ENCODE measurements at regions not wholly inside any gene's neighbourhood (a gene's known extent, or its start where the extent isn't known, plus 50 kb on each side); places are given as distances from the start of the nearest gene placed in this dataset.

GRCh38 chr4:31236639-31237173, 516.5 kb downstream of the PCDH7 start:
- DNase-seq, result no peak
- in situ Hi-C loops (cut with MboI), result no loop called here

GRCh38 chr4:31237233-31237632, 517.1 kb downstream of the PCDH7 start:
- Histone ChIP-seq H2AFZ (no peak overlapping the region), H3K27ac (no peak overlapping the region), H3K9me3 (ENCODE audit: low read depth) (no peaks in the 10 kb centered on the region), H3K27me3 (replicated peaks; ENCODE audit: insufficient read depth) (no peaks in the 10 kb centered on the region), H3K4me3 (no peak overlapping the region), H3F3A (ENCODE audit: insufficient read depth) (no peaks in the 10 kb centered on the region), H3K36me3 (ENCODE audit: low read depth) (no peaks in the 10 kb centered on the region), H3K4me1 (ENCODE audit: insufficient read depth) (no peaks in the 10 kb centered on the region), H4K20me1 (ENCODE audit: insufficient read depth) (no peaks in the 10 kb centered on the region), H3K4me2 (ENCODE audit: unreplicated experiment) (no peak overlapping the region), H3K9ac (no peak overlapping the region), H3K79me2 (ENCODE audit: insufficient read depth) (no peaks in the 10 kb centered on the region), H3K9me2 (ENCODE audit: insufficient read depth) (no peaks in the 10 kb centered on the region)
- in situ Hi-C loops (cut with MboI), result no loop called here
- no peak for TF ChIP-seq EZH2phosphoT487 (IDR thresholded peaks at IDR 0.05; ENCODE audit: insufficient read depth, low read depth)
- TF ChIP-seq EZH2 (IDR thresholded peaks at IDR 0.05; ENCODE audit: insufficient read depth, poor library complexity, severe bottlenecking), result no peak
- no peak for DNase-seq

More at GRCh38 chr4:31236639-31237173, 516.5 kb downstream of the PCDH7 start:
- Histone ChIP-seq H3K79me2 (ENCODE audit: insufficient read depth) (no peaks in the 10 kb centered on the region), H3K4me3 (no peak overlapping the region), H3K27me3 (replicated peaks; ENCODE audit: insufficient read depth) (no peaks in the 10 kb centered on the region), H3K27ac (no peak overlapping the region), H3K9me3 (ENCODE audit: low read depth) (no peaks in the 10 kb centered on the region), H3K9me2 (ENCODE audit: insufficient read depth) (no peaks in the 10 kb centered on the region), H3F3A (ENCODE audit: insufficient read depth) (no peaks in the 10 kb centered on the region), H3K4me1 (ENCODE audit: insufficient read depth) (no peaks in the 10 kb centered on the region), H3K9ac (no peak overlapping the region), H3K36me3 (ENCODE audit: low read depth) (no peaks in the 10 kb centered on the region), H2AFZ (no peak overlapping the region), H3K4me2 (ENCODE audit: unreplicated experiment) (no peak overlapping the region), H4K20me1 (ENCODE audit: insufficient read depth) (no peaks in the 10 kb centered on the region)
- TF ChIP-seq EZH2 (IDR thresholded peaks at IDR 0.05; ENCODE audit: insufficient read depth, poor library complexity, severe bottlenecking), result no peak
- no peak for TF ChIP-seq EZH2phosphoT487 (IDR thresholded peaks at IDR 0.05; ENCODE audit: insufficient read depth, low read depth)
- WGBS, 2 experiments (ENCODE audit: low coverage in 1 of 2, low lambda C conversion rate in 2 of 2, missing lambda C conversion rate in 2 of 2), result 22 to 34% methylated on average over 6 of the region's 6 CpGs

GRCh38 chr4:31239886-31240285, 519.7 kb downstream of the PCDH7 start:
- Histone ChIP-seq H3K79me2 (ENCODE audit: insufficient read depth) (no peaks in the 10 kb centered on the region), H3K36me3 (ENCODE audit: low read depth) (no peaks in the 10 kb centered on the region), H3K9ac (no peak overlapping the region), H3K9me3 (ENCODE audit: low read depth) (no peaks in the 10 kb centered on the region), H3K4me2 (ENCODE audit: unreplicated experiment) (no peak overlapping the region), H3K27me3 (replicated peaks; ENCODE audit: insufficient read depth) (no peaks in the 10 kb centered on the region), H2AFZ (no peak overlapping the region), H3K4me3 (no peak overlapping the region), H3K27ac (no peak overlapping the region), H4K20me1 (ENCODE audit: insufficient read depth) (no peaks in the 10 kb centered on the region), H3K4me1 (ENCODE audit: insufficient read depth) (no peaks in the 10 kb centered on the region), H3K9me2 (ENCODE audit: insufficient read depth) (no peaks in the 10 kb centered on the region), H3F3A (ENCODE audit: insufficient read depth) (no peaks in the 10 kb centered on the region)
- no peak for DNase-seq
- TF ChIP-seq EZH2phosphoT487 (IDR thresholded peaks at IDR 0.05; ENCODE audit: insufficient read depth, low read depth), result no peak
- TF ChIP-seq EZH2 (IDR thresholded peaks at IDR 0.05; ENCODE audit: insufficient read depth, poor library complexity, severe bottlenecking), result no peak
- in situ Hi-C loops (cut with MboI), result no loop called here

GRCh38 chr4:31241504-31242106, 521.4 kb downstream of the PCDH7 start:
- H3K4me3 ChIP-seq, result no peak overlapping the region
- in situ Hi-C loops (cut with MboI), result no loop called here
- DNase-seq, result no peak

GRCh38 chr4:31246856-31247255, 526.7 kb downstream of the PCDH7 start:
- 3 to 4% methylated on average over 1 of the region's 1 CpG for WGBS, 2 experiments (ENCODE audit: low coverage in 1 of 2, low lambda C conversion rate in 2 of 2, missing lambda C conversion rate in 2 of 2)

More at GRCh38 chr4:31241504-31242106, 521.4 kb downstream of the PCDH7 start:
- Histone ChIP-seq H3K4me1 (ENCODE audit: insufficient read depth) (no peaks in the 10 kb centered on the region), H3F3A (ENCODE audit: insufficient read depth) (no peaks in the 10 kb centered on the region), H3K36me3 (ENCODE audit: low read depth) (no peaks in the 10 kb centered on the region), H2AFZ (no peak overlapping the region), H3K79me2 (ENCODE audit: insufficient read depth) (no peaks in the 10 kb centered on the region), H3K9me2 (ENCODE audit: insufficient read depth) (no peaks in the 10 kb centered on the region), H3K27me3 (replicated peaks; ENCODE audit: insufficient read depth) (no peaks in the 10 kb centered on the region), H3K9me3 (ENCODE audit: low read depth) (no peaks in the 10 kb centered on the region), H3K4me2 (ENCODE audit: unreplicated experiment) (no peak overlapping the region), H3K27ac (no peak overlapping the region), H3K9ac (no peak overlapping the region), H4K20me1 (ENCODE audit: insufficient read depth) (no peaks in the 10 kb centered on the region)
- 0 to 22% methylated on average over 1 of the region's 1 CpG for WGBS, 2 experiments (ENCODE audit: low coverage in 1 of 2, low lambda C conversion rate in 2 of 2, missing lambda C conversion rate in 2 of 2)
- no peak for TF ChIP-seq EZH2phosphoT487 (IDR thresholded peaks at IDR 0.05; ENCODE audit: insufficient read depth, low read depth)
- no peak for TF ChIP-seq EZH2 (IDR thresholded peaks at IDR 0.05; ENCODE audit: insufficient read depth, poor library complexity, severe bottlenecking)

More at GRCh38 chr4:31246856-31247255, 526.7 kb downstream of the PCDH7 start:
- no peak for TF ChIP-seq EZH2phosphoT487 (IDR thresholded peaks at IDR 0.05; ENCODE audit: insufficient read depth, low read depth)
- TF ChIP-seq EZH2 (IDR thresholded peaks at IDR 0.05; ENCODE audit: insufficient read depth, poor library complexity, severe bottlenecking), result no peak
- no peaks in the 10 kb centered on the region for H3K36me3 ChIP-seq (ENCODE audit: low read depth)
- no peaks in the 10 kb centered on the region for H3F3A ChIP-seq (ENCODE audit: insufficient read depth)
- no peaks in the 10 kb centered on the region for H3K27me3 ChIP-seq (replicated peaks; ENCODE audit: insufficient read depth)
- H3K27ac ChIP-seq, result no peak overlapping the region
- no peak overlapping the region for H2AFZ ChIP-seq
- no peak for DNase-seq
- peaks cover 3% of the 10 kb centered on the region for H3K9me3 ChIP-seq (ENCODE audit: low read depth)
- in situ Hi-C loops (cut with MboI), result no loop called here
- H3K79me2 ChIP-seq (ENCODE audit: insufficient read depth), result no peaks in the 10 kb centered on the region
- H3K4me3 ChIP-seq, result no peak overlapping the region
- H3K4me1 ChIP-seq (ENCODE audit: insufficient read depth), result no peaks in the 10 kb centered on the region
- no peaks in the 10 kb centered on the region for H4K20me1 ChIP-seq (ENCODE audit: insufficient read depth)
- no peak overlapping the region for H3K4me2 ChIP-seq (ENCODE audit: unreplicated experiment)
- no peak overlapping the region for H3K9ac ChIP-seq
- H3K9me2 ChIP-seq (ENCODE audit: insufficient read depth), result no peaks in the 10 kb centered on the region
